ENCODE measurements at regions not wholly inside any gene's neighbourhood (a gene's known extent, or its start where the extent isn't known, plus 50 kb on each side); places are given as distances from the start of the nearest gene placed in this dataset.

GRCh38 chr7:32243687-32244290 is 173.6 kb upstream of the PDE1C start:
- Histone ChIP-seq H3K36me3 (no peaks in the 10 kb centered on the region), H3K9me3 (no peaks in the 10 kb centered on the region), H3K4me1 (no peaks in the 10 kb centered on the region), H3K27me3 (no peaks in the 10 kb centered on the region), H3K4me3 (no peak overlapping the region), H3K27ac (no peak overlapping the region)
- no peak for TF ChIP-seq POLR2AphosphoS5 (IDR thresholded peaks at IDR 0.05)
- no peak for TF ChIP-seq POLR2A (IDR thresholded peaks at IDR 0.05)
- 82 to 87% methylated on average over 3 of the region's 3 CpGs for WGBS, 2 donors
- DNase-seq (no peak), ATAC-seq (ENCODE audit: low FRiP score in 2 of 2) (no peak)

GRCh38 chr7:32242436-32242835 is 172.2 kb upstream of the PDE1C start:
- no peaks in the 10 kb centered on the region for H3K4me1 ChIP-seq
- no peaks in the 10 kb centered on the region for H3K27me3 ChIP-seq
- WGBS, 2 donors = 54 to 55% methylated on average over 3 of the region's 3 CpGs
- no peak for DNase-seq
- no peaks in the 10 kb centered on the region for H3K36me3 ChIP-seq
- TF ChIP-seq POLR2AphosphoS5 (IDR thresholded peaks at IDR 0.05) = no peak
- no peak for TF ChIP-seq EP300 (IDR thresholded peaks at IDR 0.05)
- no peak for TF ChIP-seq POLR2A (IDR thresholded peaks at IDR 0.05)
- TF ChIP-seq CTCF (IDR thresholded peaks at IDR 0.05) = no peak
- no peaks in the 10 kb centered on the region for H3K9me3 ChIP-seq
- H3K4me3 ChIP-seq = no peak overlapping the region
- no peak overlapping the region for H3K27ac ChIP-seq
- no peak for ATAC-seq (ENCODE audit: low FRiP score in 2 of 2)

GRCh38 chr7:32241636-32242035 is 171.4 kb upstream of the PDE1C start:
- H3K27me3 ChIP-seq = no peaks in the 10 kb centered on the region
- 84 to 100% methylated on average over 1 of the region's 1 CpG for WGBS, 2 donors
- TF ChIP-seq POLR2AphosphoS5 (IDR thresholded peaks at IDR 0.05) = no peak
- no peak for TF ChIP-seq EP300 (IDR thresholded peaks at IDR 0.05)
- no peak for TF ChIP-seq CTCF (IDR thresholded peaks at IDR 0.05)
- no peak for TF ChIP-seq POLR2A (IDR thresholded peaks at IDR 0.05)

GRCh38 chr7:32239764-32240163 is 169.6 kb upstream of the PDE1C start:
- Histone ChIP-seq H3K27ac (no peak overlapping the region), H3K4me3 (no peak overlapping the region), H3K4me1 (no peaks in the 10 kb centered on the region), H3K36me3 (no peaks in the 10 kb centered on the region), H3K9me3 (peaks cover 0 to 5% (median 2%) of the 10 kb centered on the region in 4 donors), H3K27me3 (no peaks in the 10 kb centered on the region)
- no peak for ATAC-seq (ENCODE audit: low FRiP score in 2 of 2)
- TF ChIP-seq EP300 (IDR thresholded peaks at IDR 0.05) (no peak), POLR2AphosphoS5 (IDR thresholded peaks at IDR 0.05) (no peak), POLR2A (IDR thresholded peaks at IDR 0.05) (no peak), CTCF (IDR thresholded peaks at IDR 0.05) (no peak)
- DNase-seq = no peak
- WGBS, 2 donors = 71 to 91% methylated on average over 1 of the region's 1 CpG

More at GRCh38 chr7:32241636-32242035, 171.4 kb upstream of the PDE1C start:
- Histone ChIP-seq H3K9me3 (no peaks in the 10 kb centered on the region), H3K4me1 (no peaks in the 10 kb centered on the region), H3K4me3 (no peak overlapping the region), H3K36me3 (no peaks in the 10 kb centered on the region), H3K27ac (no peak overlapping the region)
- ATAC-seq (ENCODE audit: low FRiP score in 2 of 2) = no peak
- no peak for DNase-seq

- Histone ChIP-seq H3K9me3 (peaks cover 0 to 5% (median 0%) of the 10 kb centered on the region in 4 donors), H3K27me3 (no peaks in the 10 kb centered on the region), H3K27ac (no peak overlapping the region), H3K36me3 (no peaks in the 10 kb centered on the region), H3K4me1 (no peaks in the 10 kb centered on the region), H3K4me3 (no peak overlapping the region)
- DNase-seq (no peak), ATAC-seq (ENCODE audit: low FRiP score in 2 of 2) (no peak)
- WGBS, 2 donors = 90% methylated on average over 2 of the region's 2 CpGs; no CpG with 5 or more reads in 1 of the 2 donors
- TF ChIP-seq POLR2A (IDR thresholded peaks at IDR 0.05) (no peak), CTCF (IDR thresholded peaks at IDR 0.05) (no peak), POLR2AphosphoS5 (IDR thresholded peaks at IDR 0.05) (no peak), EP300 (IDR thresholded peaks at IDR 0.05) (no peak)
Observed at GRCh38 chr7:32228601-32229000, 158.4 kb upstream of the PDE1C start.
